AG10803 (cell line): ENCODE measurements at regions not wholly inside any gene's neighbourhood (a gene's known extent, or its start where the extent isn't known, plus 50 kb on each side); places are given as distances from the start of the nearest gene placed in this dataset.

ENCODE experiments used
- DNase-seq: peaks from one replicate; pipeline ENCODE4 v3.0.0; 2010; ENCODE audit warnings: low read depth
- H3K4me3 ChIP-seq: 2 replicates; pipeline ENCODE4 v1.5.1; 2011; ENCODE audit warnings: mild to moderate bottlenecking, low read length, control low read depth
- TF ChIP-seq, protein P1 (sequence below): conservative IDR thresholded peaks from 2 replicates; pipeline ENCODE4 v1.5.1; 2011; ENCODE audit warnings: mild to moderate bottlenecking, low read length, control low read depth, inconsistent platforms

DNA sequence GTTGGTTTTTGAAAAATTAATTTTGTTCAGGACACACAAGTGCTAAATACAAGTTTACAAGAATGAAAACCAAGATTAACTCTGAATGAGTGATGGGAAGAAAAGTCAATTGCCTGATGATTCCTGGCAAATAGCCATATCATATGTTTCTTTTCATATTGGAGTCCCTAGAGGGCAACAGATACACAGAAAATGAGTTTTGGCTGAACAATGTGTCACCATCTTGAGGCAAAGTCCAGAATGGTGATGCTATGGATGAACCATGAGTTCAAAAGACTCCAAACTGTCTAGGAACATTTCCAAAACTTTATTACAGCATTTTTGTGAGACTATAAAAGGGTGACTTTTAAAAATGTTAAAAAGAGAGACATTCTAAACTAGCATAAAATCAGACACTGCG, 382.9 kb downstream of the TMEM161B start:
- no peak for DNase-seq
- no peak overlapping the region for H3K4me3 ChIP-seq
- TF ChIP-seq, protein P1, sequence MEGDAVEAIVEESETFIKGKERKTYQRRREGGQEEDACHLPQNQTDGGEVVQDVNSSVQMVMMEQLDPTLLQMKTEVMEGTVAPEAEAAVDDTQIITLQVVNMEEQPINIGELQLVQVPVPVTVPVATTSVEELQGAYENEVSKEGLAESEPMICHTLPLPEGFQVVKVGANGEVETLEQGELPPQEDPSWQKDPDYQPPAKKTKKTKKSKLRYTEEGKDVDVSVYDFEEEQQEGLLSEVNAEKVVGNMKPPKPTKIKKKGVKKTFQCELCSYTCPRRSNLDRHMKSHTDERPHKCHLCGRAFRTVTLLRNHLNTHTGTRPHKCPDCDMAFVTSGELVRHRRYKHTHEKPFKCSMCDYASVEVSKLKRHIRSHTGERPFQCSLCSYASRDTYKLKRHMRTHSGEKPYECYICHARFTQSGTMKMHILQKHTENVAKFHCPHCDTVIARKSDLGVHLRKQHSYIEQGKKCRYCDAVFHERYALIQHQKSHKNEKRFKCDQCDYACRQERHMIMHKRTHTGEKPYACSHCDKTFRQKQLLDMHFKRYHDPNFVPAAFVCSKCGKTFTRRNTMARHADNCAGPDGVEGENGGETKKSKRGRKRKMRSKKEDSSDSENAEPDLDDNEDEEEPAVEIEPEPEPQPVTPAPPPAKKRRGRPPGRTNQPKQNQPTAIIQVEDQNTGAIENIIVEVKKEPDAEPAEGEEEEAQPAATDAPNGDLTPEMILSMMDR, result no peak

GRCh38 chr5:87877495-87877894, 391.1 kb downstream of the TMEM161B start:
- TF ChIP-seq, protein P1, result no peak
- DNase-seq, result no peak
- H3K4me3 ChIP-seq, result no peak overlapping the region

DNA sequence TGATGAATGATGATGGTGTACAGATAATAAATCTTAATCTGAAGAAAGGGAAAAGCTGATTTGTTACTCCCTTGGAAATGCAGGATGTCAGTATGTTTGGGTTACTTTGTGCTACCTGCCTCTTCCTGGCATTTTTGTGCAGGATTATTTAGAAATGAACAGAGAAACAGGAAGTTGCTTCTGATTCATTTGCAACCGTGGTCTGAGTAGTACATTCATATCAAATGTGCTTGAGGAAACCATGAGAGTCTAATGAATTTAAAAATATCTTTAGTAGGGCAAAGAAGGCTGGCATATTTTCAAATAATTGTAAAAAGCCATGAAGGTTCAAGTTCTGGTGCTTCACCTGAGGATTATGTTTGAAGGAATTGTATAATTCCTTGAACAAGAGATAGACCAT, 391.6 kb downstream of the TMEM161B start:
- DNase-seq, result no peak
- no peak overlapping the region for H3K4me3 ChIP-seq
- TF ChIP-seq, protein P1, result no peak

- no peak overlapping the region for H3K4me3 ChIP-seq
- no peak for DNase-seq
- TF ChIP-seq, protein P1, result no peak
Observed at GRCh38 chr5:87876616-87877015, 392.0 kb downstream of the TMEM161B start.

DNA sequence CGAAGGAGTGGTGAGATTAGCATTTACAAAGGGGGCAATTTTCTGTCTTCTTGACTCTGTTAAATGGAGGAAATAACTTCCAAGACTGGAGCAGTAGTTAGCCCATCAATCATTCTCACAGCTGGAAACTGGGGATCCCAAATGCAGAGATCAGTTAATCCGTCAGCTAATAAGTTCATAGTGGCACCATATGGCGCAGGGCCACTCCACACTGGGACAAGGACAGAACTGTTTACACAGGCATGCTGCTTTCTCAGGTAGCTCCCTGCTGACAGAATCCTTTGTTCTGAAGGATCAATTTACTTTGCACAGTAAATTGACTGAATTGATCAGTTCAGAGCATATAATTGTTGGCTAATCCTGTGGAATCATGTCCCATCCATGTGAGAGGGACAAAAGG, 395.7 kb downstream of the TMEM161B start:
- DNase-seq, result no peak
- TF ChIP-seq, protein P1, result no peak
- H3K4me3 ChIP-seq, result no peak overlapping the region

GRCh38 chr5:87868792-87869191, 399.9 kb downstream of the TMEM161B start:
- TF ChIP-seq, protein P1, result no peak
- no peak for DNase-seq

GRCh38 chr5:87867281-87867680, 401.4 kb downstream of the TMEM161B start:
- H3K4me3 ChIP-seq, result no peak overlapping the region
- TF ChIP-seq, protein P1, result no peak
- DNase-seq, result no peak

More at GRCh38 chr5:87868792-87869191, 399.9 kb downstream of the TMEM161B start:
- H3K4me3 ChIP-seq, result no peak overlapping the region
